NOMO-1 treated with DMSO at 0.1 percent for 48 hours (cell line): ENCODE measurements at regions not wholly inside any gene's neighbourhood (a gene's known extent, or its start where the extent isn't known, plus 50 kb on each side); places are given as distances from the start of the nearest gene placed in this dataset.

Experiments
- DNase-seq: peaks from one replicate; lab custom pipeline; 2025; ENCODE audit not compliant: unreplicated experiment; lab: John Stamatoyannopoulos, UW

GRCh38 chr12:74981541-74981940, 228.1 kb downstream of the KCNC2 start:
- no peak for DNase-seq

- DNase-seq = no peak
These were observed 225.7 kb downstream of the KCNC2 start for GRCh38 chr12:74983917-74984316.

DNA sequence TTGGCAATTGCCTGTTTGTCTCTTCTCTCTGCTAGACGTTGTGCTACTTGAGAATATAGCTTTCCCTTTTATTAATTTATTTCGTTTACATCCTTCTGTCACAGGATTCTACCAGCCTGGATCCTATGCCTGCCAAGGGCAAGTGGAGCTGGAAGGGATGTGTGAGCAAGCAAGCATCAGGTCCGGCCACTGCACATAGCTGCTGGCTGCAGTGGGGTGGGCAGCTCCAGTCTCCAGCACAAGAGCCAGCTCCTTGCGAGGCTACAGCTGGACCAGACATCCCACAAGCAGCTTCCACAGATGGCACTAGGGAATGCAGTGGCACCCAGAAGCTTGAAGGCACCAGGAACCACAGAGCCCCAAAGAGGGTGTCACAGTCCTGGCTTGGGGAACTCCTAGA, 225.0 kb downstream of the KCNC2 start:
- DNase-seq = no peak

- no peak for DNase-seq
These were observed 224.2 kb downstream of the KCNC2 start for GRCh38 chr12:74985293-74985985.

DNA sequence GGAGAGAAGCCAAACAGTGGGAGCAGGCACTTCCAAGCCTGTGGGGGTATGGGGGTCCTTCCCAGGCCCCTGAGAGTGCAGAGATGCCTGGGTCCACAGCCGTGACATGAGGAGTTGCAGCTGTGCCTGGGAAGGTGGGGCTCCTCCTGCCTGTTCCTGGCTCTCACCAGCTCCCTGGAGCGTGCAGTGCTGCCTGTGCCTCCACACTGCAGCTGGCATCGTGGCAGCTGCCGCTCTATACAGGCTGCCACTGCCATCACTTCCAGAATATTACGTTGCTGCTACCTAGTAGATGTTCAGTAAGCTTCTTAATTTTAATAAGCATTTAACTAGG, 223.7 kb downstream of the KCNC2 start:
- no peak for DNase-seq

DNA sequence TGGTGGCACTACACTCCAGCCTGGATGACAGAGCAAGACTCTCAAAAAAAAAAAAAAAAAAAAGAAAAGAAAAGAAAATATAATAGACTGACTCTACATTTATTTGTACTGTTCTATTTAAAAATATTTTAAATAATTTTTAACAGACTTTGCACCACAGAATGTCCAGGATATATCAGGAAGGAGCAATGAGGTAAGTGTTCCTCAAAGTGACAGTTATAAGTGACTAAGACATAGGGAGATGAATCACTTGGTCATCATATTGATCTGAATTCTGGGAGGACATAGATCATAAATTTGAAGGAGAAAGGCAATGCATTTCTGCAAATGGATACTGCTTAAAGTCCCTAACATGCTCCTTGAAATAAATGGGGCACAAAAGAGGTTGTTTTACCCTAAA, 221.5 kb downstream of the KCNC2 start:
- no peak for DNase-seq
